Ovary (tissue), 7 donors: ENCODE measurements at regions not wholly inside any gene's neighbourhood (a gene's known extent, or its start where the extent isn't known, plus 50 kb on each side); places are given as distances from the start of the nearest gene placed in this dataset.

Source experiments
- DNase-seq, 5 donors: peaks; one replicate each; pipeline ENCODE4 v3.0.0-alpha.2; 2019 to 2020
- H3K27ac ChIP-seq, 2 donors: fragments of 200-600 bp; one replicate each; pipeline versions ENCODE4 v1.5.1 to v1.8.0; 2019 to 2022
- H3K27me3 ChIP-seq: fragments of 200-600 bp; one replicate; pipeline ENCODE4 v1.8.0; 2022
- H3K36me3 ChIP-seq: fragments of 200-600 bp; sonication (generic); one replicate; pipeline ENCODE4 v1.5.1; 2019
- H3K4me1 ChIP-seq: one replicate; pipeline ENCODE4 v1.8.1; 2013; ENCODE audit warnings: mild to moderate bottlenecking, moderate library complexity; ENCODE audit not compliant: insufficient read depth
- H3K4me3 ChIP-seq: fragments of 200-600 bp; sonication (generic); one replicate; pipeline ENCODE4 v1.5.1; 2017
- H3K9me3 ChIP-seq, 2 donors: fragments of 200-600 bp in 1 of 2; sonication (generic) in 1 of 2; one replicate each; pipeline versions ENCODE4 v1.5.1 to v1.8.1; 2013 to 2019; ENCODE audit warnings: mild to moderate bottlenecking in 1 of 2, moderate library complexity in 1 of 2
- CTCF ChIP-seq, 3 donors: fragments of 450-650 bp in 2 of 3; fragments of 200-600 bp in 1 of 3; IDR thresholded peaks; one replicate each; pipeline versions ENCODE4 v1.5.1 to v1.8.0; 2016 to 2022; ENCODE audit warnings: antibody characterized with exemption in 3 of 3, mild to moderate bottlenecking in 1 of 3
- EP300 ChIP-seq: sonication (generic); formaldehyde crosslinking; IDR thresholded peaks from one replicate; pipeline ENCODE4 v1.6.1; 2017; ENCODE audit warnings: antibody characterized with exemption
- POLR2A ChIP-seq: fragments of 450-650 bp; IDR thresholded peaks from one replicate; pipeline ENCODE4 v1.6.1; 2017; ENCODE audit warnings: antibody characterized with exemption, mild to moderate bottlenecking, moderate library complexity
- WGBS, 3 donors: extraction: QIAGEN DNeasy Blood & Tissue Kit in 1 of 3; methylation state at CpG; one replicate each; pipeline versions ENCODE4 v1.1.5 to v1.1.7; 2013 to 2017; 5-methylcytosine and 5-hydroxymethylcytosine counted together
- intact Hi-C, 4 donors: fragments of 100-400 bp; cut with DNase I; formaldehyde crosslinking; loops; one replicate each; pipeline versions ENCODE4 v1.11.0 to v1.15.1; 2022 to 2023
- donor health status: DM: no; HTN: no; CAD: no; lungs with moderate emphysema.
- donor health status: DM: no; HTN: no; CAD: no.
- donor health status: Bipolar disorder and iron deficiency.
- donor health status: DM: no; HTN: no; CAD: no.
- donor health status: DM: yes; HTN: yes; CAD: no.

- Histone ChIP-seq H3K27me3 (no peaks in the 10 kb centered on the region), H3K4me1 (no peaks in the 10 kb centered on the region), H3K4me3 (no peak overlapping the region), H3K36me3 (no peaks in the 10 kb centered on the region), H3K27ac (no peak overlapping the region), H3K9me3 (no peaks in the 10 kb centered on the region)
- no peak for DNase-seq
- intact Hi-C loops, result no loop called here
- WGBS, 3 donors, result 84 to 89% (median 86%) methylated on average over 5 of the region's 5 CpGs
- TF ChIP-seq EP300 (no peak), CTCF (IDR thresholded peaks at IDR 0.05) (no peak), POLR2A (no peak)
These were observed 144.8 kb downstream of the SPATA18 start for GRCh38 chr4:52195869-52196268.

GRCh38 chr4:52196606-52197130, 145.6 kb downstream of the SPATA18 start:
- Histone ChIP-seq H3K9me3 (no peaks in the 10 kb centered on the region), H3K4me1 (no peaks in the 10 kb centered on the region), H3K36me3 (no peaks in the 10 kb centered on the region), H3K4me3 (no peak overlapping the region), H3K27ac (no peak overlapping the region), H3K27me3 (no peaks in the 10 kb centered on the region)
- TF ChIP-seq POLR2A, result no peak
- TF ChIP-seq EP300, result no peak
- TF ChIP-seq CTCF (IDR thresholded peaks at IDR 0.05), result no peak
- 79 to 87% (median 83%) methylated on average over 1 of the region's 1 CpG for WGBS, 3 donors
- intact Hi-C loops, result no loop called here
- no peak for DNase-seq

- Histone ChIP-seq H3K4me1 (no peaks in the 10 kb centered on the region), H3K4me3 (no peak overlapping the region), H3K27me3 (no peaks in the 10 kb centered on the region), H3K9me3 (no peaks in the 10 kb centered on the region), H3K36me3 (no peaks in the 10 kb centered on the region), H3K27ac (no peak overlapping the region)
- intact Hi-C loops, result no loop called here
- no peak for TF ChIP-seq POLR2A
- no peak for TF ChIP-seq EP300
- TF ChIP-seq CTCF (IDR thresholded peaks at IDR 0.05), result no peak
- 29 to 43% (median 33%) methylated on average over 2 of the region's 2 CpGs for WGBS, 3 donors
- no peak for DNase-seq
These were observed 146.2 kb downstream of the SPATA18 start for GRCh38 chr4:52197306-52197705.

GRCh38 chr4:52198294-52198693, 147.2 kb downstream of the SPATA18 start:
- TF ChIP-seq CTCF (IDR thresholded peaks at IDR 0.05), result no peak
- TF ChIP-seq EP300, result no peak
- no peak for TF ChIP-seq POLR2A
- H3K36me3 ChIP-seq, result no peaks in the 10 kb centered on the region
- no peaks in the 10 kb centered on the region for H3K9me3 ChIP-seq
- intact Hi-C loops, result no loop called here
- DNase-seq, result no peak
- H3K4me3 ChIP-seq, result no peak overlapping the region
- no peaks in the 10 kb centered on the region for H3K4me1 ChIP-seq
- no peaks in the 10 kb centered on the region for H3K27me3 ChIP-seq
- no peak overlapping the region for H3K27ac ChIP-seq
